ENCODE measurements at regions not wholly inside any gene's neighbourhood (a gene's known extent, or its start where the extent isn't known, plus 50 kb on each side); places are given as distances from the start of the nearest gene placed in this dataset.

GRCh38 chr2:79370976-79371538 lies 141.8 kb upstream of the CTNNA2 start:
- TF ChIP-seq CTCF (conservative IDR thresholded peaks at IDR 0.05) = no peak
- H3K36me3 ChIP-seq (ENCODE audit: control insufficient read depth, insufficient read depth, low read length) = no peaks in the 10 kb centered on the region
- no peaks in the 10 kb centered on the region for H3K9me3 Mint-ChIP-seq
- no peak overlapping the region for H3K27ac ChIP-seq (ENCODE audit: low read depth, low read length)
- peaks cover 3% of the 10 kb centered on the region for H3K27me3 Mint-ChIP-seq (ENCODE audit: insufficient read depth)
- no peaks in the 10 kb centered on the region for H3K36me3 Mint-ChIP-seq (ENCODE audit: low read depth)
- 87 to 88% methylated on average over 5 to 8 of the region's 8 CpGs for WGBS, 2 experiments (ENCODE audit: insufficient coverage in 1 of 2, insufficient read length in 1 of 2)
- H3K4me3 ChIP-seq (ENCODE audit: low read length) = no peak overlapping the region
- no peaks in the 10 kb centered on the region for H3K4me1 ChIP-seq (ENCODE audit: control insufficient read depth, insufficient read depth, low read length)
- H3K9ac ChIP-seq (ENCODE audit: extremely low read depth, low read length, poor library complexity, severe bottlenecking) = no peak overlapping the region
- peaks cover 32% of the 10 kb centered on the region for H3K4me1 Mint-ChIP-seq
- peak overlapping the region; percentile 5 for H3K27ac Mint-ChIP-seq
- H3K27me3 ChIP-seq (ENCODE audit: control insufficient read depth, insufficient read depth, low read length, poor library complexity, severe bottlenecking) = no peaks in the 10 kb centered on the region
- no peak overlapping the region for H3K4me3 Mint-ChIP-seq
- peak; percentile 44 for DNase-seq
- H3K9me3 ChIP-seq (ENCODE audit: control insufficient read depth, low read length) = no peaks in the 10 kb centered on the region

- H3K36me3 Mint-ChIP-seq (ENCODE audit: low read depth) = no peaks in the 10 kb centered on the region
- H3K9me3 ChIP-seq (ENCODE audit: control insufficient read depth, low read length) = no peaks in the 10 kb centered on the region
- no peak overlapping the region for H3K27ac ChIP-seq (ENCODE audit: low read depth, low read length)
- no peaks in the 10 kb centered on the region for H3K4me1 ChIP-seq (ENCODE audit: control insufficient read depth, insufficient read depth, low read length)
- H3K9ac ChIP-seq (ENCODE audit: extremely low read depth, low read length, poor library complexity, severe bottlenecking) = no peak overlapping the region
- H3K36me3 ChIP-seq (ENCODE audit: control insufficient read depth, insufficient read depth, low read length) = no peaks in the 10 kb centered on the region
- WGBS, 2 experiments (ENCODE audit: insufficient coverage in 1 of 2, insufficient read length in 1 of 2) = 72 to 93% methylated on average over 6 to 9 of the region's 9 CpGs
- TF ChIP-seq CTCF (conservative IDR thresholded peaks at IDR 0.05) = peak; percentile 18
- no peaks in the 10 kb centered on the region for H3K9me3 Mint-ChIP-seq
- peaks cover 3% of the 10 kb centered on the region for H3K27me3 Mint-ChIP-seq (ENCODE audit: insufficient read depth)
- no peak for DNase-seq
- no peak overlapping the region for H3K27ac Mint-ChIP-seq
- H3K27me3 ChIP-seq (ENCODE audit: control insufficient read depth, insufficient read depth, low read length, poor library complexity, severe bottlenecking) = no peaks in the 10 kb centered on the region
- no peak overlapping the region for H3K4me3 ChIP-seq (ENCODE audit: low read length)
- peaks cover 32% of the 10 kb centered on the region for H3K4me1 Mint-ChIP-seq
- H3K4me3 Mint-ChIP-seq = no peak overlapping the region
These were observed 143.7 kb upstream of the CTNNA2 start for GRCh38 chr2:79369127-79369526.

- 95 to 98% methylated on average over 4 to 5 of the region's 5 CpGs for WGBS, 2 experiments (ENCODE audit: insufficient coverage in 1 of 2, insufficient read length in 1 of 2)
- DNase-seq = no peak
- H3K4me3 Mint-ChIP-seq = no peak overlapping the region
- no peaks in the 10 kb centered on the region for H3K36me3 Mint-ChIP-seq (ENCODE audit: low read depth)
- peaks cover 25% of the 10 kb centered on the region for H3K4me1 Mint-ChIP-seq
- Histone ChIP-seq H3K9me3 (ENCODE audit: control insufficient read depth, low read length) (no peaks in the 10 kb centered on the region), H3K27ac (ENCODE audit: low read depth, low read length) (no peak overlapping the region), H3K9ac (ENCODE audit: extremely low read depth, low read length, poor library complexity, severe bottlenecking) (no peak overlapping the region), H3K36me3 (ENCODE audit: control insufficient read depth, insufficient read depth, low read length) (no peaks in the 10 kb centered on the region), H3K4me3 (ENCODE audit: low read length) (no peak overlapping the region), H3K27me3 (ENCODE audit: control insufficient read depth, insufficient read depth, low read length, poor library complexity, severe bottlenecking) (no peaks in the 10 kb centered on the region), H3K4me1 (ENCODE audit: control insufficient read depth, insufficient read depth, low read length) (no peaks in the 10 kb centered on the region)
- H3K27ac Mint-ChIP-seq = no peak overlapping the region
- no peak for TF ChIP-seq CTCF (conservative IDR thresholded peaks at IDR 0.05)
- H3K9me3 Mint-ChIP-seq = no peaks in the 10 kb centered on the region
- H3K27me3 Mint-ChIP-seq (ENCODE audit: insufficient read depth) = peaks cover 3% of the 10 kb centered on the region
These were observed 144.7 kb upstream of the CTNNA2 start for GRCh38 chr2:79368116-79368630.
